Transverse colon (tissue), 4 donors: ENCODE measurements at regions not wholly inside any gene's neighbourhood (a gene's known extent, or its start where the extent isn't known, plus 50 kb on each side); places are given as distances from the start of the nearest gene placed in this dataset.

Experiments used
- DNase-seq: peaks from one replicate; pipeline ENCODE4 v3.0.0-alpha.2; 2019
- H3K27ac ChIP-seq, 4 donors: fragments of 200-600 bp; sonication (generic); 2 replicates each; pipeline ENCODE4 v1.5.1; 2016 to 2018; ENCODE audit warnings: inconsistent platforms in 4 of 4
- H3K27me3 ChIP-seq: fragments of 200-600 bp; sonication (generic); 2 replicates; pipeline ENCODE4 v1.5.1; 2017; ENCODE audit warnings: inconsistent platforms
- H3K36me3 ChIP-seq, 4 donors: fragments of 200-600 bp; sonication (generic); 2 replicates each; pipeline ENCODE4 v1.5.1; 2017 to 2019; ENCODE audit warnings: inconsistent platforms in 4 of 4
- H3K4me1 ChIP-seq, 4 donors: fragments of 200-600 bp; sonication (generic); 2 replicates each; pipeline ENCODE4 v1.5.1; 2017 to 2020; ENCODE audit warnings: inconsistent platforms in 4 of 4
- H3K4me3 ChIP-seq, 4 donors: fragments of 200-600 bp; sonication (generic); 1 replicate in 1 of 4; 2 replicates in 3 of 4; pipeline versions ENCODE4 v1.5.1 to v1.6.1; 2017 to 2019; ENCODE audit warnings: inconsistent platforms in 4 of 4
- H3K9me3 ChIP-seq, 2 donors: fragments of 200-600 bp; sonication (generic); 2 replicates each; pipeline ENCODE4 v1.5.1; 2017 to 2019; ENCODE audit warnings: inconsistent platforms in 2 of 2
- CTCF ChIP-seq, 5 experiments: fragments of 200-600 bp in 3 of 5; fragments of 450-650 bp in 2 of 5; sonication (generic) in 3 of 5; IDR thresholded peaks; 1 replicate in 2 of 5; 2 replicates in 3 of 5; pipeline ENCODE4 v1.5.1; 2016 to 2017; ENCODE audit warnings: antibody characterized with exemption in 5 of 5, inconsistent platforms in 3 of 5, mild to moderate bottlenecking in 2 of 5, moderate library complexity in 1 of 5
- EP300 ChIP-seq: sonication (generic); formaldehyde crosslinking; IDR thresholded peaks from one replicate; pipeline ENCODE4 v1.6.1; 2017; ENCODE audit warnings: antibody characterized with exemption, low read depth
- POLR2A ChIP-seq: fragments of 450-650 bp; IDR thresholded peaks from one replicate; pipeline ENCODE4 v1.6.1; 2016; ENCODE audit warnings: antibody characterized with exemption, mild to moderate bottlenecking, moderate library complexity
- POLR2AphosphoS5 ChIP-seq, 3 donors: sonication (generic); formaldehyde crosslinking; IDR thresholded peaks; one replicate each; pipeline ENCODE4 v1.6.1; 2016; ENCODE audit warnings: antibody characterized with exemption in 3 of 3
- WGBS, 2 donors: methylation state at CpG; one replicate each; pipeline ENCODE4 v1.1.5; 2018; ENCODE audit warnings: low coverage in 1 of 2; 5-methylcytosine and 5-hydroxymethylcytosine counted together
- in situ Hi-C, 4 donors: fragments of 200-750 bp; cut with MboI; loops; one replicate each; pipeline versions ENCODE4 v1.15.0 to v1.15.1; 2017; ENCODE audit warnings: low sequenced_read_pairs in 3 of 4, low pct_ligation_motif_present in 1 of 4, low pct_unique_long_range_greater_than_20kb in 1 of 4
- intact Hi-C: fragments of 100-400 bp; cut with DNase I; formaldehyde crosslinking; loops from one replicate; pipeline ENCODE4 v1.15.1; 2023; ENCODE audit warnings: low total_unique reads

GRCh38 chr1:29674627-29675326 lies 438.5 kb downstream of the PTPRU start:
- no peaks in the 10 kb centered on the region for H3K36me3 ChIP-seq
- no peak for TF ChIP-seq CTCF (IDR thresholded peaks at IDR 0.05)
- no peak for TF ChIP-seq POLR2A
- no peak for TF ChIP-seq EP300
- TF ChIP-seq POLR2AphosphoS5 (IDR thresholded peaks at IDR 0.05), result no peak
- no peaks in the 10 kb centered on the region for H3K9me3 ChIP-seq
- H3K4me3 ChIP-seq, result no peak overlapping the region
- no peaks in the 10 kb centered on the region for H3K4me1 ChIP-seq
- H3K27ac ChIP-seq, result no peak overlapping the region
- intact Hi-C loops, result no loop called here
- H3K27me3 ChIP-seq, result no peaks in the 10 kb centered on the region
- in situ Hi-C loops, result no loop called here
- no peak for DNase-seq
- 82% methylated on average over 6 of the region's 6 CpGs; no CpG with 5 or more reads in 1 of the 2 donors for WGBS, 2 donors

GRCh38 chr1:29673669-29674626 lies 437.6 kb downstream of the PTPRU start:
- WGBS, 2 donors, result 36 to 62% methylated on average over 4 to 6 of the region's 6 CpGs
- no peak for TF ChIP-seq CTCF (IDR thresholded peaks at IDR 0.05)
- no peak for TF ChIP-seq POLR2AphosphoS5 (IDR thresholded peaks at IDR 0.05)
- no peak for TF ChIP-seq POLR2A
- TF ChIP-seq EP300, result no peak
- Histone ChIP-seq H3K4me1 (no peaks in the 10 kb centered on the region), H3K36me3 (no peaks in the 10 kb centered on the region), H3K27ac (no peak overlapping the region), H3K27me3 (no peaks in the 10 kb centered on the region), H3K9me3 (no peaks in the 10 kb centered on the region), H3K4me3 (no peak overlapping the region)
- in situ Hi-C loops (no loop called here), intact Hi-C loops (no loop called here)
- DNase-seq, result no peak

GRCh38 chr1:29673228-29673500 lies 436.8 kb downstream of the PTPRU start:
- in situ Hi-C loops (no loop called here), intact Hi-C loops (no loop called here)
- TF ChIP-seq EP300, result no peak
- TF ChIP-seq POLR2A, result no peak
- no peak for TF ChIP-seq CTCF (IDR thresholded peaks at IDR 0.05)
- no peak for TF ChIP-seq POLR2AphosphoS5 (IDR thresholded peaks at IDR 0.05)
- Histone ChIP-seq H3K4me3 (no peak overlapping the region), H3K9me3 (no peaks in the 10 kb centered on the region), H3K27me3 (no peaks in the 10 kb centered on the region), H3K36me3 (no peaks in the 10 kb centered on the region), H3K4me1 (no peaks in the 10 kb centered on the region), H3K27ac (no peak overlapping the region)
- DNase-seq, result no peak

- Histone ChIP-seq H3K27ac (no peak overlapping the region), H3K27me3 (no peaks in the 10 kb centered on the region), H3K4me1 (no peaks in the 10 kb centered on the region), H3K9me3 (no peaks in the 10 kb centered on the region), H3K36me3 (no peaks in the 10 kb centered on the region), H3K4me3 (no peak overlapping the region)
- WGBS, 2 donors, result 82% methylated on average over 10 of the region's 10 CpGs; no CpG with 5 or more reads in 1 of the 2 donors
- no peak for DNase-seq
- in situ Hi-C loops (no loop called here), intact Hi-C loops (no loop called here)
- TF ChIP-seq POLR2A (no peak), EP300 (no peak), CTCF (IDR thresholded peaks at IDR 0.05) (no peak), POLR2AphosphoS5 (IDR thresholded peaks at IDR 0.05) (no peak)
These were observed 436.3 kb downstream of the PTPRU start for GRCh38 chr1:29672416-29673227.
